Vagina (tissue), 2 donors: ENCODE measurements at regions not wholly inside any gene's neighbourhood (a gene's known extent, or its start where the extent isn't known, plus 50 kb on each side); places are given as distances from the start of the nearest gene placed in this dataset.

Experiments
- POLR2AphosphoS5 ChIP-seq, 2 donors: sonication (generic); formaldehyde crosslinking; IDR thresholded peaks; one replicate each; pipeline ENCODE4 v1.9.0; 2017; ENCODE audit warnings: antibody characterized with exemption in 2 of 2, mild to moderate bottlenecking in 2 of 2, low read depth in 1 of 2; ENCODE audit not compliant: insufficient read depth in 1 of 2
- TF ChIP-seq, protein P1 (sequence below), 3 experiments: fragments of 450-650 bp in 2 of 3; fragments of 200-600 bp in 1 of 3; sonication (generic) in 1 of 3; IDR thresholded peaks; one replicate each; pipeline ENCODE4 v1.5.1; 2017 to 2019; ENCODE audit warnings: antibody characterized with exemption in 3 of 3, mild to moderate bottlenecking in 2 of 3, moderate library complexity in 2 of 3

DNA sequence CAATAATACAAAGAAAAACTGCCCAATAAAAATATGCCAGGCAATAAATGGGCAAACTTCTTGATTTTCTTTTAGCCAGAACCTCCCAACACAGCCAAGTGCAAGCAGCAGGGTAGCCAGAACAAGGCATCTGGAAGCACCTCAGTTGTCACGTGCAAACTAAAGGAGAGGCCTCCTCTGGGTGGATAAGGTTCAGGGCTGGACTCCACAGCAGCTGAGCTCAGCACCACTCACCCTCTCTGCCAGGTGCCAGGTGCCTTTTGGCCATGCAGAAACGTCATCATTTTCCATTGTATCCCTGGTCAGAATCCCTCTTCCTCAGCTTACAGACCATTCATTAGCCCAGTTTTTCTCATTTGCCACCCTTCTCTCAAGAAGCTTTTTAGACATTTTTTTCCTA lies 52.7 kb downstream of the SOD2 start:
- no peak for TF ChIP-seq POLR2AphosphoS5 (IDR thresholded peaks at IDR 0.05; ENCODE audit: insufficient read depth in 1 of 2, low read depth in 1 of 2)
- TF ChIP-seq, protein P1, sequence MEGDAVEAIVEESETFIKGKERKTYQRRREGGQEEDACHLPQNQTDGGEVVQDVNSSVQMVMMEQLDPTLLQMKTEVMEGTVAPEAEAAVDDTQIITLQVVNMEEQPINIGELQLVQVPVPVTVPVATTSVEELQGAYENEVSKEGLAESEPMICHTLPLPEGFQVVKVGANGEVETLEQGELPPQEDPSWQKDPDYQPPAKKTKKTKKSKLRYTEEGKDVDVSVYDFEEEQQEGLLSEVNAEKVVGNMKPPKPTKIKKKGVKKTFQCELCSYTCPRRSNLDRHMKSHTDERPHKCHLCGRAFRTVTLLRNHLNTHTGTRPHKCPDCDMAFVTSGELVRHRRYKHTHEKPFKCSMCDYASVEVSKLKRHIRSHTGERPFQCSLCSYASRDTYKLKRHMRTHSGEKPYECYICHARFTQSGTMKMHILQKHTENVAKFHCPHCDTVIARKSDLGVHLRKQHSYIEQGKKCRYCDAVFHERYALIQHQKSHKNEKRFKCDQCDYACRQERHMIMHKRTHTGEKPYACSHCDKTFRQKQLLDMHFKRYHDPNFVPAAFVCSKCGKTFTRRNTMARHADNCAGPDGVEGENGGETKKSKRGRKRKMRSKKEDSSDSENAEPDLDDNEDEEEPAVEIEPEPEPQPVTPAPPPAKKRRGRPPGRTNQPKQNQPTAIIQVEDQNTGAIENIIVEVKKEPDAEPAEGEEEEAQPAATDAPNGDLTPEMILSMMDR (IDR thresholded peaks at IDR 0.05): no peak
